Natural killer cell (primary cell): ENCODE measurements at regions not wholly inside any gene's neighbourhood (a gene's known extent, or its start where the extent isn't known, plus 50 kb on each side); places are given as distances from the start of the nearest gene placed in this dataset.

ENCODE experiments used
- ATAC-seq, 3 donors: fragments of 150-1000 bp in 2 of 3; fragments of 200-7000 bp in 1 of 3; cut with Tn5 transposase; 1 replicate in 1 of 3; 2 replicates in 2 of 3; pipeline ENCODE4 v1.10.0; 2021; ENCODE audit warnings: mild to moderate bottlenecking in 2 of 3, moderate library complexity in 2 of 3
- DNase-seq, 2 donors: peaks; one replicate each; pipeline versions ENCODE4 v3.0.0 to v3.0.0-alpha.2; 2013 to 2021; ENCODE audit warnings: mixed read lengths in 1 of 2
- H3K27ac ChIP-seq: one replicate; pipeline ENCODE4 v1.5.1; 2013; ENCODE audit warnings: mild to moderate bottlenecking, low read length
- H3K27me3 ChIP-seq: one replicate; pipeline ENCODE4 v1.6.1; 2013; ENCODE audit warnings: low read length; ENCODE audit not compliant: control insufficient read depth, insufficient read depth
- H3K36me3 ChIP-seq: one replicate; pipeline ENCODE4 v1.6.1; 2013; ENCODE audit warnings: low read length; ENCODE audit not compliant: control insufficient read depth, insufficient read depth
- H3K4me1 ChIP-seq: one replicate; pipeline ENCODE4 v1.6.1; 2013; ENCODE audit warnings: low read length; ENCODE audit not compliant: control insufficient read depth, insufficient read depth
- H3K4me3 ChIP-seq: one replicate; pipeline ENCODE4 v1.5.1; 2013; ENCODE audit warnings: low read length
- H3K9me3 ChIP-seq: one replicate; pipeline ENCODE4 v1.6.1; 2013; ENCODE audit warnings: low read length; ENCODE audit not compliant: control insufficient read depth, insufficient read depth
- H3K27ac Mint-ChIP-seq, 2 donors: one replicate each; pipeline ENCODE4 v1.8.0; 2022; ENCODE audit warnings: mild to moderate bottlenecking in 2 of 2, mixed read lengths in 2 of 2, moderate library complexity in 1 of 2
- H3K27me3 Mint-ChIP-seq, 2 donors: one replicate each; pipeline ENCODE4 v1.8.0; 2022; ENCODE audit warnings: low read depth in 2 of 2, mixed read lengths in 2 of 2
- H3K36me3 Mint-ChIP-seq: one replicate; pipeline ENCODE4 v1.8.0; 2022; ENCODE audit warnings: mixed read lengths
- H3K4me1 Mint-ChIP-seq, 2 donors: one replicate each; pipeline ENCODE4 v1.8.0; 2022; ENCODE audit warnings: mixed read lengths in 2 of 2
- H3K4me3 Mint-ChIP-seq: one replicate; pipeline ENCODE4 v1.8.0; 2022; ENCODE audit warnings: mild to moderate bottlenecking, moderate library complexity, mixed read lengths
- H3K9me3 Mint-ChIP-seq, 2 donors: one replicate each; pipeline ENCODE4 v1.8.0; 2022; ENCODE audit warnings: mixed read lengths in 2 of 2
- WGBS: methylation state at CpG from one replicate; pipeline ENCODE4 v1.1.7; 2013; ENCODE audit warnings: missing lambda C conversion rate; ENCODE audit not compliant: insufficient coverage; 5-methylcytosine and 5-hydroxymethylcytosine counted together
- intact Hi-C: fragments of 100-400 bp; cut with micrococcal nuclease; formaldehyde crosslinking; loops from one replicate; pipeline ENCODE4 v1.14.2; 2022
- TF ChIP-seq, protein P1 (sequence below): fragments of 200-600 bp; IDR thresholded peaks from one replicate; pipeline ENCODE4 v1.8.0; 2022; ENCODE audit warnings: antibody characterized with exemption

GRCh38 chr1:69121723-69122122 is 446.0 kb upstream of the LRRC7 start:
- Mint-ChIP-seq H3K27ac (no peak overlapping the region), H3K9me3 (peaks cover 11 to 22% of the 10 kb centered on the region in 2 donors), H3K4me1 (no peaks in the 10 kb centered on the region), H3K36me3 (no peaks in the 10 kb centered on the region), H3K27me3 (no peaks in the 10 kb centered on the region), H3K4me3 (no peak overlapping the region)
- H3K4me3 ChIP-seq: no peak overlapping the region
- no peaks in the 10 kb centered on the region for H3K36me3 ChIP-seq
- H3K9me3 ChIP-seq: peaks cover 7% of the 10 kb centered on the region
- ATAC-seq (no peak), DNase-seq (no peak)
- no peak overlapping the region for H3K27ac ChIP-seq
- TF ChIP-seq, protein P1, sequence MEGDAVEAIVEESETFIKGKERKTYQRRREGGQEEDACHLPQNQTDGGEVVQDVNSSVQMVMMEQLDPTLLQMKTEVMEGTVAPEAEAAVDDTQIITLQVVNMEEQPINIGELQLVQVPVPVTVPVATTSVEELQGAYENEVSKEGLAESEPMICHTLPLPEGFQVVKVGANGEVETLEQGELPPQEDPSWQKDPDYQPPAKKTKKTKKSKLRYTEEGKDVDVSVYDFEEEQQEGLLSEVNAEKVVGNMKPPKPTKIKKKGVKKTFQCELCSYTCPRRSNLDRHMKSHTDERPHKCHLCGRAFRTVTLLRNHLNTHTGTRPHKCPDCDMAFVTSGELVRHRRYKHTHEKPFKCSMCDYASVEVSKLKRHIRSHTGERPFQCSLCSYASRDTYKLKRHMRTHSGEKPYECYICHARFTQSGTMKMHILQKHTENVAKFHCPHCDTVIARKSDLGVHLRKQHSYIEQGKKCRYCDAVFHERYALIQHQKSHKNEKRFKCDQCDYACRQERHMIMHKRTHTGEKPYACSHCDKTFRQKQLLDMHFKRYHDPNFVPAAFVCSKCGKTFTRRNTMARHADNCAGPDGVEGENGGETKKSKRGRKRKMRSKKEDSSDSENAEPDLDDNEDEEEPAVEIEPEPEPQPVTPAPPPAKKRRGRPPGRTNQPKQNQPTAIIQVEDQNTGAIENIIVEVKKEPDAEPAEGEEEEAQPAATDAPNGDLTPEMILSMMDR: no peak
- intact Hi-C loops: no loop called here
- WGBS: no CpG with 5 or more reads among the region's 1 CpG
- no peaks in the 10 kb centered on the region for H3K4me1 ChIP-seq
- no peaks in the 10 kb centered on the region for H3K27me3 ChIP-seq

GRCh38 chr1:69122373-69122772 is 445.3 kb upstream of the LRRC7 start:
- Histone ChIP-seq H3K4me3 (no peak overlapping the region), H3K27ac (no peak overlapping the region), H3K4me1 (no peaks in the 10 kb centered on the region), H3K36me3 (no peaks in the 10 kb centered on the region), H3K9me3 (peaks cover 7% of the 10 kb centered on the region), H3K27me3 (no peaks in the 10 kb centered on the region)
- Mint-ChIP-seq H3K27me3 (no peaks in the 10 kb centered on the region), H3K9me3 (peaks cover 14 to 28% of the 10 kb centered on the region in 2 donors), H3K4me3 (no peak overlapping the region), H3K4me1 (no peaks in the 10 kb centered on the region), H3K27ac (no peak overlapping the region), H3K36me3 (no peaks in the 10 kb centered on the region)
- DNase-seq (no peak), ATAC-seq (no peak)
- TF ChIP-seq, protein P1: no peak
- intact Hi-C loops: no loop called here
- 82% methylated on average over 2 of the region's 2 CpGs for WGBS

DNA sequence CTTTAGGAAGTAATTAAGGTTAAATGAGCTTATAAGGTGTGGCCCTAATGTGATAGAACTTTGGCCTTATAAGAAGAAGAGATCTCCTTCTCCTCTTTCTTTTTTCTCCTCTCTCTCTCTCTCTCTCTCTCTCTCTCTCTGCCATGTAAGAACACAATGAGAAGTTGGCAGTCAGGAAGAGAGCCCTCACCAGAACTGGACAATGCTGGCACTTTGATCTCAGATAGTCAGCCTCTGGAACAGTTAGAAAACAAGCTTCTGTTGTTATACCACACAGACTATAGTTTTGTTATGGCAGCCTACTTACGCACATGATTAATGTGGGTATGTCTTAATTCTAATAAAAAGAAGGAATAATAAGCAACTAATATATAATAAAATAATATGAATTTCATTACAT is 444.2 kb upstream of the LRRC7 start:
- Histone ChIP-seq H3K36me3 (no peaks in the 10 kb centered on the region), H3K4me1 (no peaks in the 10 kb centered on the region), H3K4me3 (no peak overlapping the region), H3K9me3 (peaks cover 7% of the 10 kb centered on the region), H3K27ac (no peak overlapping the region), H3K27me3 (no peaks in the 10 kb centered on the region)
- Mint-ChIP-seq H3K27me3 (no peaks in the 10 kb centered on the region), H3K4me1 (no peaks in the 10 kb centered on the region), H3K27ac (no peak overlapping the region), H3K36me3 (no peaks in the 10 kb centered on the region), H3K4me3 (no peak overlapping the region), H3K9me3 (peaks cover 12 to 26% of the 10 kb centered on the region in 2 donors)
- TF ChIP-seq, protein P1: no peak
- WGBS: no CpG with 5 or more reads among the region's 1 CpG
- DNase-seq (no peak), ATAC-seq (no peak)
- intact Hi-C loops: no loop called here

DNA sequence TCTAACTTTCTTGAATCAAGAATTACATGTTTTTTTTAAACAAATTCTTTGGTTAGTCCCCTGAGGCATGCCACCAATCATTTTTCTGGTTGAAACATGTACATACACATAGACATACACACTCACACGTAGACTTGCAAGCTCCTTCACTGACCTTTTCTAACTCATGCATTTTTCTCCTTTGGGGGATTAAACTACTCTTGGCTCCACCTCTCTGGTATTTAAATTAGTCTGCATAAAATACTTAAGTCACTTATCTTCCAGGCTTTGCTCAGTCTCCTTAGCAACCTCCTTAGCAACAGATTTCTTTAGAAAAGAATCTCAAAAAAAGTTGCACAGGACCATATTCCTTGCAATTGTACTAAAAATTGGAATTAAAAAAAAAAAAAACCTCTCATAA is 440.9 kb upstream of the LRRC7 start:
- intact Hi-C loops: no loop called here
- peaks cover 7% of the 10 kb centered on the region for H3K9me3 ChIP-seq
- H3K27me3 ChIP-seq: no peaks in the 10 kb centered on the region
- no peak for ATAC-seq
- Mint-ChIP-seq H3K27me3 (no peaks in the 10 kb centered on the region), H3K36me3 (no peaks in the 10 kb centered on the region), H3K4me1 (no peaks in the 10 kb centered on the region), H3K27ac (no peak overlapping the region), H3K9me3 (peaks cover 15 to 27% of the 10 kb centered on the region in 2 donors), H3K4me3 (no peak overlapping the region)
- no peaks in the 10 kb centered on the region for H3K4me1 ChIP-seq
- TF ChIP-seq, protein P1: no peak
- no peak overlapping the region for H3K4me3 ChIP-seq
- H3K27ac ChIP-seq: no peak overlapping the region
- DNase-seq: no peak
- H3K36me3 ChIP-seq: no peaks in the 10 kb centered on the region
- WGBS: 70% methylated on average over 1 of the region's 1 CpG
